H9 (cell line): ENCODE measurements at regions not wholly inside any gene's neighbourhood (a gene's known extent, or its start where the extent isn't known, plus 50 kb on each side); places are given as distances from the start of the nearest gene placed in this dataset.

Source experiments
- DNase-seq: peaks from one replicate; pipeline ENCODE4 v3.0.0-alpha.2; 2017
- H2AFZ ChIP-seq: one replicate; pipeline ENCODE4 v1.6.1; 2013; ENCODE audit warnings: mild to moderate bottlenecking, low read length, control low read depth, moderate library complexity
- H2AK5ac ChIP-seq: 2 replicates; pipeline ENCODE4 v1.6.1; 2013; ENCODE audit warnings: low read length, control low read depth, mixed read lengths; ENCODE audit not compliant: insufficient read length
- H2BK120ac ChIP-seq: one replicate; pipeline ENCODE4 v1.6.1; 2013; ENCODE audit warnings: low read depth, mild to moderate bottlenecking, low read length, control low read depth, inconsistent platforms; ENCODE audit not compliant: poor library complexity, severe bottlenecking
- H2BK12ac ChIP-seq: 2 replicates; pipeline ENCODE4 v1.6.1; 2013; ENCODE audit warnings: low read length, control low read depth, mixed read lengths, low read depth; ENCODE audit not compliant: insufficient read length
- H2BK15ac ChIP-seq: 2 replicates; pipeline ENCODE4 v1.6.1; 2013; ENCODE audit warnings: low read depth, low read length, control low read depth
- H2BK20ac ChIP-seq: one replicate; pipeline ENCODE4 v1.6.1; 2013; ENCODE audit warnings: low read depth, mild to moderate bottlenecking, low read length, control low read depth, inconsistent platforms; ENCODE audit not compliant: poor library complexity, severe bottlenecking
- H2BK5ac ChIP-seq: 2 replicates; pipeline ENCODE4 v1.6.1; 2013; ENCODE audit warnings: low read length, control low read depth, mixed read lengths; ENCODE audit not compliant: insufficient read length
- H3K14ac ChIP-seq: 2 replicates; pipeline ENCODE4 v1.6.1; 2013; ENCODE audit warnings: low read length, control low read depth; ENCODE audit not compliant: insufficient read depth
- H3K18ac ChIP-seq: 2 replicates; pipeline ENCODE4 v1.6.1; 2013; ENCODE audit warnings: low read depth, mild to moderate bottlenecking, mixed read lengths, low read length, control low read depth; ENCODE audit not compliant: insufficient read length
- H3K23ac ChIP-seq: 2 replicates; pipeline ENCODE4 v1.6.1; 2013; ENCODE audit warnings: low read length, control low read depth, mixed read lengths, low read depth; ENCODE audit not compliant: insufficient read length
- H3K23me2 ChIP-seq: 2 replicates; pipeline ENCODE4 v1.6.1; 2013; ENCODE audit warnings: low read depth, mild to moderate bottlenecking, mixed read lengths, low read length, control low read depth; ENCODE audit not compliant: insufficient read length, poor library complexity, severe bottlenecking
- H3K27ac ChIP-seq: 2 replicates; pipeline ENCODE4 v1.5.1; 2013; ENCODE audit warnings: low read length, control low read depth, mixed read lengths, low read depth; ENCODE audit not compliant: insufficient read length
- H3K27me3 ChIP-seq: 2 replicates; pipeline ENCODE4 v1.6.1; 2013; ENCODE audit warnings: low read length, control low read depth, inconsistent platforms; ENCODE audit not compliant: insufficient read depth
- H3K4ac ChIP-seq: 2 replicates; pipeline ENCODE4 v1.6.1; 2013; ENCODE audit warnings: low read depth, mild to moderate bottlenecking, control low read depth, inconsistent platforms, low read length, moderate library complexity
- H3K4me1 ChIP-seq: 2 replicates; pipeline ENCODE4 v1.6.1; 2013; ENCODE audit warnings: low read length, control low read depth, inconsistent platforms; ENCODE audit not compliant: insufficient read depth
- H3K4me2 ChIP-seq: 2 replicates; pipeline ENCODE4 v1.6.1; 2013; ENCODE audit warnings: low read length, control low read depth, mixed read lengths; ENCODE audit not compliant: insufficient read length, insufficient read depth
- H3K56ac ChIP-seq: 2 replicates; pipeline ENCODE4 v1.6.1; 2013; ENCODE audit warnings: low read depth, mild to moderate bottlenecking, mixed read lengths, low read length, control low read depth; ENCODE audit not compliant: insufficient read length
- H3K79me1 ChIP-seq: 2 replicates; pipeline ENCODE4 v1.6.1; 2013; ENCODE audit warnings: low read depth, mild to moderate bottlenecking, moderate library complexity, low read length, control low read depth, inconsistent platforms; ENCODE audit not compliant: insufficient read depth, poor library complexity, severe bottlenecking
- H3K79me2 ChIP-seq: 2 replicates; pipeline ENCODE4 v1.6.1; 2013; ENCODE audit warnings: low read length, control low read depth, inconsistent platforms; ENCODE audit not compliant: insufficient read depth
- H3K9ac ChIP-seq: 2 replicates; pipeline ENCODE4 v1.6.1; 2013; ENCODE audit warnings: low read length, control low read depth, mixed read lengths; ENCODE audit not compliant: insufficient read length; ENCODE audit errors: extremely low read depth
- H3K9me3 ChIP-seq: one replicate; pipeline ENCODE4 v1.6.1; 2013; ENCODE audit warnings: low read depth, low read length, inconsistent platforms; ENCODE audit not compliant: control insufficient read depth
- H3T11ph ChIP-seq: one replicate; pipeline ENCODE4 v1.6.1; 2013; ENCODE audit warnings: mild to moderate bottlenecking, low read length, control low read depth, inconsistent platforms
- H4K20me1 ChIP-seq: one replicate; pipeline ENCODE4 v1.6.1; 2013; ENCODE audit not compliant: control insufficient read depth, insufficient read length, insufficient read depth
- H4K5ac ChIP-seq: 2 replicates; pipeline ENCODE4 v1.6.1; 2013; ENCODE audit warnings: low read depth, mild to moderate bottlenecking, mixed read lengths, low read length, control low read depth; ENCODE audit not compliant: insufficient read length
- H4K8ac ChIP-seq: replicated peaks from 2 replicates; pipeline ENCODE4 v1.6.1; 2013; ENCODE audit warnings: low read length, control low read depth, mixed read lengths, low read depth; ENCODE audit not compliant: insufficient read length
- H4K91ac ChIP-seq: 2 replicates; pipeline ENCODE4 v1.6.1; 2013; ENCODE audit warnings: low read depth, mild to moderate bottlenecking, moderate library complexity, mixed read lengths, low read length, control low read depth; ENCODE audit not compliant: insufficient read length
- H3K27ac Mint-ChIP-seq, 3 experiments: 2 replicates in 2 of 3; 3 replicates in 1 of 3; pipeline ENCODE4 v1.8.0; 2020 to 2021; ENCODE audit warnings: mixed read lengths in 3 of 3, mild to moderate bottlenecking in 1 of 3, moderate library complexity in 1 of 3
- H3K27me3 Mint-ChIP-seq: 2 replicates; pipeline ENCODE4 v1.8.0; 2021; ENCODE audit warnings: low read depth, mild to moderate bottlenecking, moderate library complexity, mixed read lengths
- H3K36me3 Mint-ChIP-seq, 3 experiments: 2 replicates in 2 of 3; 3 replicates in 1 of 3; pipeline ENCODE4 v1.8.0; 2020 to 2021; ENCODE audit warnings: low read depth in 3 of 3, mixed read lengths in 3 of 3; ENCODE audit not compliant: insufficient read depth in 1 of 3
- H3K4me1 Mint-ChIP-seq, 2 experiments: 2 replicates each; pipeline ENCODE4 v1.8.0; 2020; ENCODE audit warnings: mixed read lengths in 2 of 2
- H3K4me3 Mint-ChIP-seq, 2 experiments: 2 replicates in 1 of 2; 3 replicates in 1 of 2; pipeline ENCODE4 v1.8.0; 2020 to 2021; ENCODE audit warnings: mild to moderate bottlenecking in 2 of 2, mixed read lengths in 2 of 2, moderate library complexity in 1 of 2
- H3K9me3 Mint-ChIP-seq, 2 experiments: 2 replicates in 1 of 2; 3 replicates in 1 of 2; pipeline ENCODE4 v1.8.0; 2020; ENCODE audit warnings: mild to moderate bottlenecking in 2 of 2, mixed read lengths in 2 of 2, moderate library complexity in 1 of 2
- CTCF ChIP-seq: fragments of 200-600 bp; sonication (generic); conservative IDR thresholded peaks from 3 replicates; pipeline ENCODE4 v1.8.0; 2021; ENCODE audit warnings: antibody characterized with exemption, mild to moderate bottlenecking
- WGBS: extraction: QIAGEN DNeasy Blood & Tissue Kit; methylation state at CpG from one replicate; pipeline ENCODE4 v1.1.7; 2013; ENCODE audit warnings: missing lambda C conversion rate, low lambda C conversion rate, mixed read lengths; ENCODE audit not compliant: insufficient read length; ENCODE audit errors: extremely low coverage; 5-methylcytosine and 5-hydroxymethylcytosine counted together

- H3K27me3 Mint-ChIP-seq, result no peaks in the 10 kb centered on the region
- Histone ChIP-seq H3K4me1 (no peaks in the 10 kb centered on the region), H3K4me2 (no peak overlapping the region), H4K91ac (no peak overlapping the region), H3K27me3 (no peaks in the 10 kb centered on the region), H2BK120ac (no peak overlapping the region), H3K27ac (no peak overlapping the region), H3K79me1 (no peaks in the 10 kb centered on the region), H3K14ac (no peak overlapping the region), H2BK12ac (no peak overlapping the region), H2BK20ac (no peak overlapping the region), H3K18ac (no peak overlapping the region), H3K56ac (no peak overlapping the region), H3K4ac (no peak overlapping the region), H3K79me2 (no peaks in the 10 kb centered on the region), H4K8ac (no peak overlapping the region), H2AK5ac (no peak overlapping the region), H3T11ph (no peak overlapping the region), H3K23ac (no peak overlapping the region), H2BK15ac (no peak overlapping the region), H2AFZ (no peak overlapping the region), H4K5ac (no peak overlapping the region), H3K9me3 (no peaks in the 10 kb centered on the region), H3K9ac (no peak overlapping the region), H2BK5ac (no peak overlapping the region), H3K23me2 (peaks cover 3% of the 10 kb centered on the region), H4K20me1 (no peaks in the 10 kb centered on the region)
- no peak overlapping the region for H3K27ac Mint-ChIP-seq
- no peaks in the 10 kb centered on the region; a peak in 1 of 7 replicates for H3K36me3 Mint-ChIP-seq
- TF ChIP-seq CTCF, result no peak
- WGBS, result no CpG with 5 or more reads among the region's 3 CpGs
- no peaks in the 10 kb centered on the region for H3K9me3 Mint-ChIP-seq
- H3K4me3 Mint-ChIP-seq, result no peak overlapping the region
- peaks cover 7% of the 10 kb centered on the region in 2 experiments for H3K4me1 Mint-ChIP-seq
- DNase-seq, result no peak
These were observed 94.6 kb downstream of the HAPSTR1 start for GRCh38 chr16:9186061-9186460.
